CD4-positive, CD25-positive, alpha-beta regulatory T cell (primary cell): ENCODE measurements at regions not wholly inside any gene's neighbourhood (a gene's known extent, or its start where the extent isn't known, plus 50 kb on each side); places are given as distances from the start of the nearest gene placed in this dataset.

Experiments used
- ATAC-seq, 2 donors: fragments of 150-1000 bp; cut with Tn5 transposase; one replicate each; pipeline ENCODE4 v1.10.0; 2021; ENCODE audit warnings: low read depth in 2 of 2, moderate number of reproducible peaks in 2 of 2, moderate library complexity in 1 of 2
- DNase-seq, 3 donors: peaks; one replicate each; pipeline versions ENCODE4 v3.0.0 to v3.0.0-alpha.2; 2012 to 2022; ENCODE audit warnings: mixed read lengths in 1 of 3
- H3K27ac ChIP-seq: one replicate; pipeline ENCODE4 v1.7.0; 2013; ENCODE audit warnings: mild to moderate bottlenecking, low read length; ENCODE audit not compliant: insufficient read depth, poor library complexity, severe bottlenecking
- H3K27me3 ChIP-seq: one replicate; pipeline ENCODE4 v1.7.0; 2013; ENCODE audit warnings: low read length; ENCODE audit not compliant: control insufficient read depth, insufficient read depth
- H3K36me3 ChIP-seq: one replicate; pipeline ENCODE4 v1.7.0; 2013; ENCODE audit warnings: mild to moderate bottlenecking, low read length, moderate library complexity; ENCODE audit not compliant: control insufficient read depth, insufficient read depth
- H3K4me1 ChIP-seq: 2 replicates; pipeline ENCODE4 v1.7.0; 2013; ENCODE audit warnings: mild to moderate bottlenecking, low read length; ENCODE audit not compliant: insufficient read depth, control insufficient read depth, poor library complexity, severe bottlenecking
- H3K4me3 ChIP-seq: one replicate; pipeline ENCODE4 v1.7.0; 2013; ENCODE audit warnings: low read depth, mild to moderate bottlenecking, low read length, moderate library complexity
- H3K9me3 ChIP-seq, 2 experiments: 1 replicate in 1 of 2; 2 replicates in 1 of 2; pipeline ENCODE4 v1.7.0; 2013; ENCODE audit warnings: low read length in 2 of 2, mild to moderate bottlenecking in 1 of 2, moderate library complexity in 1 of 2; ENCODE audit not compliant: control insufficient read depth in 2 of 2
- H3K27ac Mint-ChIP-seq, 3 donors: one replicate each; pipeline ENCODE4 v1.8.0; 2020 to 2022; ENCODE audit warnings: mild to moderate bottlenecking in 3 of 3, mixed read lengths in 3 of 3, moderate library complexity in 2 of 3
- H3K27me3 Mint-ChIP-seq: one replicate; pipeline ENCODE4 v1.8.0; 2022; ENCODE audit warnings: mild to moderate bottlenecking, mixed read lengths
- H3K36me3 Mint-ChIP-seq: one replicate; pipeline ENCODE4 v1.8.0; 2020; ENCODE audit warnings: mixed read lengths
- H3K4me1 Mint-ChIP-seq, 4 donors: one replicate each; pipeline ENCODE4 v1.8.0; 2020 to 2022; ENCODE audit warnings: mixed read lengths in 4 of 4, mild to moderate bottlenecking in 1 of 4
- H3K4me3 Mint-ChIP-seq, 4 donors: one replicate each; pipeline ENCODE4 v1.8.0; 2020 to 2022; ENCODE audit warnings: mild to moderate bottlenecking in 4 of 4, mixed read lengths in 4 of 4, moderate library complexity in 3 of 4
- H3K9me3 Mint-ChIP-seq, 7 donors: one replicate each; pipeline ENCODE4 v1.8.0; 2020 to 2022; ENCODE audit warnings: mixed read lengths in 7 of 7, mild to moderate bottlenecking in 3 of 7, moderate library complexity in 2 of 7

GRCh38 chr7:153444641-153445040, 607.6 kb upstream of the DPP6 start:
- H3K4me3 ChIP-seq, result no peak overlapping the region
- Mint-ChIP-seq H3K27me3 (no peaks in the 10 kb centered on the region), H3K27ac (no peak overlapping the region), H3K4me3 (no peak overlapping the region), H3K4me1 (no peaks in the 10 kb centered on the region), H3K9me3 (peaks cover 0 to 11% (median 0%) of the 10 kb centered on the region in 7 donors), H3K36me3 (no peaks in the 10 kb centered on the region)
- no peaks in the 10 kb centered on the region for H3K27me3 ChIP-seq
- no peaks in the 10 kb centered on the region for H3K9me3 ChIP-seq
- H3K27ac ChIP-seq, result no peak overlapping the region
- H3K36me3 ChIP-seq, result no peaks in the 10 kb centered on the region
- no peak for DNase-seq
- ATAC-seq, result no peak
- no peaks in the 10 kb centered on the region for H3K4me1 ChIP-seq

GRCh38 chr7:153445641-153446040, 606.6 kb upstream of the DPP6 start:
- no peaks in the 10 kb centered on the region for H3K9me3 ChIP-seq
- Mint-ChIP-seq H3K36me3 (no peaks in the 10 kb centered on the region), H3K4me3 (no peak overlapping the region), H3K4me1 (no peaks in the 10 kb centered on the region), H3K27me3 (no peaks in the 10 kb centered on the region), H3K27ac (no peak overlapping the region), H3K9me3 (peaks cover 0 to 9% (median 0%) of the 10 kb centered on the region in 7 donors)
- DNase-seq, result no peak
- H3K27me3 ChIP-seq, result no peaks in the 10 kb centered on the region
- no peak for ATAC-seq
- no peak overlapping the region for H3K27ac ChIP-seq
- no peaks in the 10 kb centered on the region for H3K4me1 ChIP-seq
- no peak overlapping the region for H3K4me3 ChIP-seq
- no peaks in the 10 kb centered on the region for H3K36me3 ChIP-seq

- H3K27ac ChIP-seq, result no peak overlapping the region
- H3K9me3 Mint-ChIP-seq, result peaks cover 0 to 9% (median 3%) of the 10 kb centered on the region in 7 donors
- no peaks in the 10 kb centered on the region for H3K4me1 ChIP-seq
- no peaks in the 10 kb centered on the region for H3K27me3 ChIP-seq
- no peaks in the 10 kb centered on the region for H3K9me3 ChIP-seq
- no peak overlapping the region for H3K4me3 Mint-ChIP-seq
- no peaks in the 10 kb centered on the region for H3K36me3 Mint-ChIP-seq
- H3K4me1 Mint-ChIP-seq, result no peaks in the 10 kb centered on the region
- no peaks in the 10 kb centered on the region for H3K36me3 ChIP-seq
- H3K27ac Mint-ChIP-seq, result no peak overlapping the region
- ATAC-seq (no peak), DNase-seq (no peak)
- H3K27me3 Mint-ChIP-seq, result no peaks in the 10 kb centered on the region
- H3K4me3 ChIP-seq, result no peak overlapping the region
Observed at GRCh38 chr7:153446490-153446889, 605.7 kb upstream of the DPP6 start.

- DNase-seq (no peak), ATAC-seq (no peak)
- H3K4me3 Mint-ChIP-seq, result no peak overlapping the region
- H3K36me3 Mint-ChIP-seq, result no peaks in the 10 kb centered on the region
- H3K9me3 ChIP-seq, result no peaks in the 10 kb centered on the region
- H3K4me1 ChIP-seq, result no peaks in the 10 kb centered on the region
- peaks cover 0 to 12% (median 3%) of the 10 kb centered on the region in 7 donors for H3K9me3 Mint-ChIP-seq
- H3K27ac ChIP-seq, result no peak overlapping the region
- no peaks in the 10 kb centered on the region for H3K27me3 ChIP-seq
- no peak overlapping the region for H3K4me3 ChIP-seq
- H3K27me3 Mint-ChIP-seq, result no peaks in the 10 kb centered on the region
- H3K4me1 Mint-ChIP-seq, result no peaks in the 10 kb centered on the region
- H3K27ac Mint-ChIP-seq, result no peak overlapping the region
- no peaks in the 10 kb centered on the region for H3K36me3 ChIP-seq
Observed at GRCh38 chr7:153447011-153447410, 605.2 kb upstream of the DPP6 start.

- peaks cover 2 to 17% (median 6%) of the 10 kb centered on the region in 7 donors for H3K9me3 Mint-ChIP-seq
- H3K4me3 Mint-ChIP-seq, result no peak overlapping the region
- H3K4me1 Mint-ChIP-seq, result no peaks in the 10 kb centered on the region
- H3K27me3 Mint-ChIP-seq, result peaks cover 4% of the 10 kb centered on the region
- H3K36me3 Mint-ChIP-seq, result no peaks in the 10 kb centered on the region
- DNase-seq (no peak), ATAC-seq (no peak)
- H3K9me3 ChIP-seq, result no peaks in the 10 kb centered on the region
- no peaks in the 10 kb centered on the region for H3K4me1 ChIP-seq
- no peaks in the 10 kb centered on the region for H3K36me3 ChIP-seq
- H3K27me3 ChIP-seq, result no peaks in the 10 kb centered on the region
- no peak overlapping the region for H3K27ac Mint-ChIP-seq
- H3K4me3 ChIP-seq, result no peak overlapping the region
- H3K27ac ChIP-seq, result no peak overlapping the region
Observed at GRCh38 chr7:153452661-153453060, 599.5 kb upstream of the DPP6 start.

GRCh38 chr7:153454306-153454705, 597.9 kb upstream of the DPP6 start:
- Mint-ChIP-seq H3K4me1 (no peaks in the 10 kb centered on the region), H3K27ac (no peak overlapping the region), H3K9me3 (peaks cover 2 to 17% (median 6%) of the 10 kb centered on the region in 7 donors), H3K4me3 (no peak overlapping the region), H3K27me3 (peaks cover 4% of the 10 kb centered on the region), H3K36me3 (no peaks in the 10 kb centered on the region)
- Histone ChIP-seq H3K27me3 (no peaks in the 10 kb centered on the region), H3K36me3 (no peaks in the 10 kb centered on the region), H3K4me3 (no peak overlapping the region), H3K4me1 (no peaks in the 10 kb centered on the region), H3K9me3 (no peaks in the 10 kb centered on the region), H3K27ac (no peak overlapping the region)
- ATAC-seq, result no peak
- DNase-seq, result no peak

- Histone ChIP-seq H3K4me3 (no peak overlapping the region), H3K27me3 (no peaks in the 10 kb centered on the region), H3K4me1 (no peaks in the 10 kb centered on the region), H3K36me3 (no peaks in the 10 kb centered on the region), H3K9me3 (peaks cover 0 to 10% of the 10 kb centered on the region in 2 experiments), H3K27ac (no peak overlapping the region)
- H3K27ac Mint-ChIP-seq, result no peak overlapping the region
- H3K4me3 Mint-ChIP-seq, result no peak overlapping the region
- H3K36me3 Mint-ChIP-seq, result no peaks in the 10 kb centered on the region
- H3K4me1 Mint-ChIP-seq, result no peaks in the 10 kb centered on the region
- ATAC-seq (no peak), DNase-seq (no peak)
- H3K27me3 Mint-ChIP-seq, result peaks cover 4% of the 10 kb centered on the region
- H3K9me3 Mint-ChIP-seq, result peaks cover 3 to 16% (median 8%) of the 10 kb centered on the region in 7 donors
Observed at GRCh38 chr7:153457746-153458145, 594.5 kb upstream of the DPP6 start.

GRCh38 chr7:153470004-153470671, 582.1 kb upstream of the DPP6 start:
- Mint-ChIP-seq H3K4me3 (no peak overlapping the region), H3K9me3 (peaks cover 0 to 13% (median 8%) of the 10 kb centered on the region in 7 donors), H3K4me1 (no peaks in the 10 kb centered on the region), H3K36me3 (no peaks in the 10 kb centered on the region), H3K27ac (no peak overlapping the region), H3K27me3 (peaks cover 4% of the 10 kb centered on the region)
- Histone ChIP-seq H3K4me3 (no peak overlapping the region), H3K9me3 (no peaks in the 10 kb centered on the region), H3K27me3 (no peaks in the 10 kb centered on the region), H3K27ac (no peak overlapping the region), H3K4me1 (no peaks in the 10 kb centered on the region), H3K36me3 (no peaks in the 10 kb centered on the region)
- no peak for DNase-seq
- ATAC-seq, result no peak
